HG03558 (cell line): ENCODE measurements at regions not wholly inside any gene's neighbourhood (a gene's known extent, or its start where the extent isn't known, plus 50 kb on each side); places are given as distances from the start of the nearest gene placed in this dataset.

ENCODE experiments used
- ATAC-seq: cut with Tn5 transposase; IDR thresholded peaks from one replicate; pipeline ENCODE4 v1.9.1; 2021; ENCODE audit warnings: moderate number of reproducible peaks; ENCODE audit not compliant: unreplicated experiment; ENCODE audit errors: extremely low read depth

DNA sequence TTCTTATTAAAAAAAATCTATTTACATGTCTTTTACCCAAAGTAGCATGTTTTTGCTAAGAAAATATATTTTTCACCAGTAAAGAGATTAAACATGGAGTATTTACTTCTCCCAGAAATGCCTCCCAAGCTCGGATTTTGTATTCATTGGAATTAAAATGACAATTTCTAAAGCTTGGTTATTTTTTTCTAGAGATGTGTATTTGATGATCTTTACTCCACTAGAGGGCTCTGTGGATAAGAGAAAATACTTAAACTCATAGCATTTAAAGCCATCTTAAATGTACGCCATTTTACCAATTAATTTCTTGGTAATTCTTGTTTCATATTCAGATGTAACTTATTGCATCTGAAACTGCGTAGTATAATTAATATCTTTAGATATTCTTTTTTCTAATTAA is 461.4 kb downstream of the GALR1 start:
- no peak for ATAC-seq

- ATAC-seq = no peak
Measured at GRCh38 chr18:77714716-77715115, 465.1 kb downstream of the GALR1 start.

- no peak for ATAC-seq
Measured at GRCh38 chr18:77716282-77716681, 466.6 kb downstream of the GALR1 start.

- no peak for ATAC-seq
Measured at GRCh38 chr18:77733292-77733903, 483.8 kb downstream of the GALR1 start.

GRCh38 chr18:77736842-77737241 is 487.2 kb downstream of the GALR1 start:
- no peak for ATAC-seq

GRCh38 chr18:77737405-77737804 is 487.8 kb downstream of the GALR1 start:
- ATAC-seq = no peak

DNA sequence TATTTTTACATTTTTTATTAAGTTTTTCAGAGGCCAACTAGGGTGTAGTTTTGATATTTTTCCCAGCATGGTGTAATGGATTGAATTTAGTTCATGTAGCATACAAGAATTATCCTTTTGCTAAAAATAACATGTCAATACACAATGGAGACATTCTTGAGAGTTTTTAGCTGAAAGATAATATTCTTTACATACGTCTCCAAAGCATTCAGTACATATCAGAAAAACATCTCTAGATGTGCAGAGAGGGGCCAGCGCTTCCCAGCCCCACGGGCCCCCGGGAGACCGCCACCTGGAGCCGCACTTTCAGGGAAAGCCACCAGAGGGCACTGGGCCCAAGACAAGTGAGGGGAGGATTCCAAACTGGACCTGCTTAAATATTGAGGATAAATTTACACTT is 499.4 kb downstream of the GALR1 start:
- ATAC-seq = no peak

DNA sequence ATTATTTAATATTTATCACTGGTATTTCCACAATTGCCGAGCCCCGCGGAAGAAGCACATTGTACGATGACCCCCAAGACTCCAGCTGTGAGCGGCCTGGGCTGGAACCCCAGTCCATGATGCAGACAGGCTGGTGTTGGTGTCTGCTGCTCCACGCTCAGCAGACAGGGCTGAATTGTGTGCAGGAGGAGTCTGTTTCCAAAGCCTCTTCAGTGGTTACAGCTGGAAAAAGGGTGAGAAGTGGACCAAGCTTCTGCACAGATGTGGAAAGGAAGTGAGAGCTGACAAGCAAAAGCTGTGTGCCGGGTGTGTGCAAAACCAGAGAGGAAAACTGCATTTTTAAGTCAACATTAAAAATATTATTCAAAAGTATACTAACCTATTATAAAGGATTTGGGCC is 500.4 kb downstream of the GALR1 start:
- ATAC-seq = no peak

- ATAC-seq = no peak
Measured at GRCh38 chr18:77754475-77755044, 504.9 kb downstream of the GALR1 start.

DNA sequence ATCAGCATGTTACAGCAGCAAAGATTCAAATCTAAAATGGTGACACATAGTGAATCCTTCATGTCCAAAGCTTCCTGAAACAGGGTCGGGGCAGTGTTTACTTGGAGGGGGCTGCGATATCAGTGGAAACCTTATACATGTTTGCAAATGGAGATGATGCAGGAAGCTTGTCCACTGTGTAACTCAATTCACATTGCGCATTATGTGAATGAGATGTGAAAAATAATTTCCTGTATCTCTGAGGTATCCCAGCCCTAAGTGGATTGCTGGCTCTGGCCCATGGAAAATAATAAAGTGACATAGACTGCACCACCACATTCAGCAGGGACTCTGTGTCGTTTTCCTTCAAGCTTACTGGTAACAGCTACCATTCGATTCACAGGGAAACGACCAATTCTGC is 505.5 kb downstream of the GALR1 start:
- no peak for ATAC-seq

GRCh38 chr18:77761332-77761731 is 511.7 kb downstream of the GALR1 start:
- no peak for ATAC-seq

- ATAC-seq = no peak
Measured at GRCh38 chr18:77762014-77762413, 512.4 kb downstream of the GALR1 start.

DNA sequence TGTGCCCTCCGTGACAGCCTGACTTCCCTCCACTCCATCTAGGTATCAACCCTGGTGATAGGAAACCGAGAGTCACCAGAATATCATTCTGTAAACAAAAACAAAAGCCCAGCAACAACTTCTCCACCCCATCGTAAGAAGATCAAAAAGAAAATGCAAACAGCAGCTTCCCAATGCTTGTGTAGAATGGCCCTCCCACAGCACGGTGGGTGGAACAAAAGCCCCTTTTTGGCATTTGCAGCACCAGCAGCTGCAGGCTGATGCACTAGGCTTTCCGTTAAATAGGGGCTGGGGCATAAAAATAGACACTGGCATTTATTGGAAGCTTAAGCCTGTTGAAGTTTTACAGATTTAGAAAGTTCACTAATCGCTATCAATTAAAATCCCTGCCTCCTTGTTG is 513.0 kb downstream of the GALR1 start:
- ATAC-seq = no peak

- no peak for ATAC-seq
Measured at GRCh38 chr18:77763530-77764145, 514.0 kb downstream of the GALR1 start.

- no peak for ATAC-seq
Measured at GRCh38 chr18:77765468-77765867, 515.8 kb downstream of the GALR1 start.

DNA sequence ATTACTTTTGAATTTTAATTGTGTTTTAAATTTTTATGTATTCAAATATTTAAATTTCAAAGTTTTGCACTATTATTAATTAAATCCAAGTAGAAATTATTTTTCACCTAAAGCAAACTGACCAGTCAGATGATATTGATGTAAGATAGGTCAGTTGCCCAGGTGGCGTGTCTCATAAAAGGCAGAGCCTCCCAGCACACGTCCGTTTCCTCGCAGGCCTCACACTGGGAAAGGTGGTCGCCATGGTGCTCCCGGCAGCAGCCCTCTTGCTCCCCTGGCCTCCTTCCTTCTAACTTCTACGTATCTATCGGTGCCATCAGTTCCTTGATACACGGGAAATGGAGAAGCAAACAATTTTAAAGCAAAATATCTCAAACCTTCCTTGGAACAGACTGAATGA is 516.8 kb downstream of the GALR1 start:
- no peak for ATAC-seq

DNA sequence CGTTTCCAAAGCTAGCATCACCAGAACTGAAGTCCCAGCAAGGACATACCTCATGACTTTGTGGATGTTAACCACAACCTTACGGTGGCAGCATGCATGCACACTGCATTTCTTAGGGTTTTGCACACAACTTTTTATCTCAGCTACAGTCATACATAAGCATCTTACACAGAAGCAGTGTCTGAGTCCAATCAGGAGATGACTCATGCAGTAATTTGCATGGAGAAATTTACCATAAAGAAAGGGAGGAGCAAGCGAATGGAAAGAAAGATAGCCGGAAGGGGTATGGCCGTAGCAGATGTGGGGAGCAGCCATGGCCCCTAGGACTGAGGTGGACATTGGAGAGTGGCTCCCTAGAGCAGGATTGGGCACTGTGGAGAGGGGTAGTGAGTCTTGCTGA is 522.5 kb downstream of the GALR1 start:
- ATAC-seq = no peak

GRCh38 chr18:77776104-77776503 is 526.5 kb downstream of the GALR1 start:
- ATAC-seq = no peak

GRCh38 chr18:77777163-77777562 is 527.5 kb downstream of the GALR1 start:
- ATAC-seq = no peak

DNA sequence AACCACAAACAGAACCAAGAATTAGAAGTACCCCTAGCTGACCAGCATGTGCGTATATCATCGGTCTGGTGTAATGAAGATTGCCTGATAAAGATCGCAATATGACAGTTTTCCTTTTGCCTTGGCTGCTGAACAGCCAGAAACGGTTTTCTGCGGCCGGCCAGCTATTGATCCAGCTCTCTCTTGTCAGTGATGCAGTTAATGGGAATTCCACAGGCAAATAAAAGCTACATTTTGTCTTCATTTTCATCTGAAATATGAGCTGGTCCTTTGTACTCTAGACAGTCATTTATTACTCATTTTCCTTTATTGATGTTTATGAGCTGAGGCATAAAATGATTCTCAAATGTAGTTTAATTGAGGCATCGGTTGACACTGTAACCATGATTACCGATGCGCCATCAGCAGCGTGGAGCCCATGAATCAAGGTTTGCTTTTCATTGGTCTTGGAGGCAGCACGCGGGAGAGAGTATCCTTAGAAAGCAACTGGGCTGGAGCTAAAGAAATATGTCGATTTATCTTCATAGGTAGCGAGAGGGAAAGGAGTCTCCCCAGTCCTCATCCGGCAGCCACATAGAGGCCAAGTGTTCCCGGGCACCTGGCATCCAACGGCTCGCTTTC is 535.2 kb downstream of the GALR1 start:
- ATAC-seq = no peak

DNA sequence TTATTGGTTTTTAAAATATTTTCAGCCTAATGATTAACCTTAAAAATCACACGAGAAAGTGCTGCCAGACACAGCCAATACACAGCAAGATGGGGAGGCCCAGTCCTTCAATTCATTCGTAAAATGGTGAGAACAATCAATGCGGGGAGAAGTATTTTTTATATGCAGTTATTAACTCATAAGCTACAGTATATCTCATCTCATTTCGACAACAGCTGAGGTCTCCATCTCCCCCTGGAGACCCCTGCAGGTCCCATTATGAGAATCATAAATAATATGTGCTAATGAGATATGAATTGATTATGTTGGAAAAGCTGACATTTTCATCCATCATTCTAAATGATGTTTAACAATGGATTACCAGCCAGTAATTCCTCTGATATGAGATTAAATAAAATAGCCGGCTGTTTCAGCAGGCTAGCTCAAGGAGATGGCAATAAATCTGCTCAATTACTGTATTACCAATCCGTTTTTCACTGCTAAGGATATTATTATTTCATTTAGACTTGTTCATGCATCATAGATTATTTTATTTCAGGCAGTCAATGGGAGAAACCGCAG is 535.8 kb downstream of the GALR1 start:
- ATAC-seq = no peak
